A673 (cell line): ENCODE measurements at regions not wholly inside any gene's neighbourhood (a gene's known extent, or its start where the extent isn't known, plus 50 kb on each side); places are given as distances from the start of the nearest gene placed in this dataset.

Source experiments
- BruUV-seq: library from RNA; stranded (reverse); fragments of 400-500 nt; replicated peaks from 2 replicates; lab custom pipeline; 2021; lab: Mats Ljungman, UMichigan
- CTCF ChIA-PET: fragments of 300-600 bp; sonication (Branson Sonifier 250); formaldehyde crosslinking; loops from one replicate; lab custom pipeline; 2022; ENCODE audit warnings: antibody characterized with exemption; lab: Charles Lee
- POLR2A ChIA-PET: fragments of 300-600 bp; sonication (Branson Sonifier 250); formaldehyde crosslinking; loops from one replicate; lab custom pipeline; 2022; ENCODE audit warnings: antibody characterized with exemption; ENCODE audit not compliant: low non-redundant PET; lab: Charles Lee
- DNase-seq: peaks from one replicate; pipeline ENCODE4 v3.0.0-alpha.2; 2015; ENCODE audit warnings: low spot score
- H3K27ac ChIP-seq: fragments of 200-600 bp; sonication (generic); 2 replicates; pipeline ENCODE4 v1.5.1; 2016; ENCODE audit warnings: mixed run types, low read depth, mild to moderate bottlenecking, mixed read lengths, antibody characterized with exemption, low read length; ENCODE audit not compliant: poor library complexity, severe bottlenecking
- H3K27me3 ChIP-seq: fragments of 200-600 bp; sonication (generic); replicated peaks from 2 replicates; pipeline ENCODE4 v1.6.1; 2017; ENCODE audit warnings: mixed run types, low read depth, mild to moderate bottlenecking, mixed read lengths, antibody characterized with exemption, low read length; ENCODE audit not compliant: insufficient read depth, poor library complexity
- H3K36me3 ChIP-seq: fragments of 200-600 bp; sonication (generic); 2 replicates; pipeline ENCODE4 v1.6.1; 2016; ENCODE audit warnings: mixed run types, mild to moderate bottlenecking, mixed read lengths, antibody characterized with exemption, low read length; ENCODE audit not compliant: insufficient read depth, poor library complexity, severe bottlenecking
- H3K4me1 ChIP-seq: fragments of 200-600 bp; sonication (generic); 2 replicates; pipeline ENCODE4 v1.6.1; 2017; ENCODE audit warnings: mixed run types, mild to moderate bottlenecking, mixed read lengths, antibody characterized with exemption, low read length; ENCODE audit not compliant: insufficient read depth, poor library complexity, severe bottlenecking
- H3K4me3 ChIP-seq: fragments of 200-600 bp; sonication (generic); 2 replicates; pipeline ENCODE4 v1.5.1; 2016; ENCODE audit warnings: low read depth, mixed run types, mild to moderate bottlenecking, mixed read lengths, low read length; ENCODE audit not compliant: poor library complexity, severe bottlenecking
- H3K9me3 ChIP-seq: fragments of 200-600 bp; sonication (generic); 2 replicates; pipeline ENCODE4 v1.6.1; 2016; ENCODE audit warnings: mixed run types, low read depth, mild to moderate bottlenecking, mixed read lengths, antibody characterized with exemption, low read length; ENCODE audit not compliant: poor library complexity, severe bottlenecking
- EZH2 ChIP-seq: fragments of 200-600 bp; sonication (generic); IDR thresholded peaks from 2 replicates; pipeline ENCODE4 v1.6.1; 2017; ENCODE audit warnings: borderline replicate concordance, low read depth, mild to moderate bottlenecking, mixed read lengths, antibody characterized with exemption, low read length; ENCODE audit not compliant: poor library complexity, severe bottlenecking
- intact Hi-C: fragments of 100-400 bp; cut with micrococcal nuclease; formaldehyde crosslinking; loops from one replicate; pipeline ENCODE4 v1.10.0; 2022; ENCODE audit not compliant: unreplicated experiment
- TF ChIP-seq, protein P1 (sequence below): fragments of 300-800, 200-600 bp; sonication (generic); conservative IDR thresholded peaks from 2 replicates; pipeline ENCODE4 v1.5.1; 2017; ENCODE audit warnings: low read depth, mild to moderate bottlenecking, antibody characterized with exemption, low read length, moderate library complexity, mixed read lengths

DNA sequence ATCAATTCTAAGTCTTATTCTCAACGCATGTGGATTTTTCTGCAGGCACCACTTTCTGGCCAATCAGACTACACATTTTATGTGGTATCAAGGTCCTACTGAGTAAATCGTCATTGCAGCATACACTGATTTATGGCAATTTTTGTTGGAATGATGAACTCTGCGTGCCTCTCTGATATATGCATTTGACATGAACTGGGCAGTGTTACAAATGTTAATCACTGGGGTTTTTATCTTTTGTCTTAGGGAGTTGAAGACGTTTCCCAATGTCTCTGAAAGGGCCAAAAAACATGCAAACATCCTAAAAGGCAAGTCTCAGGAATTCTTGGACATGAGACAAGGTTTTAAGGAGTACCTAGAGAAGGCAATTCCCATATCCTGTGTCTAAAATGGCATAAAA is 809.5 kb upstream of the CELF2 start:
- no TSS peak for BruUV-seq
- H3K36me3 ChIP-seq = no peaks in the 10 kb centered on the region
- DNase-seq = no peak
- intact Hi-C loops = no loop called here
- POLR2A ChIA-PET = no interaction called here
- no peaks in the 10 kb centered on the region for H3K27me3 ChIP-seq
- H3K4me1 ChIP-seq = no peaks in the 10 kb centered on the region
- TF ChIP-seq EZH2 = no peak
- TF ChIP-seq, protein P1, sequence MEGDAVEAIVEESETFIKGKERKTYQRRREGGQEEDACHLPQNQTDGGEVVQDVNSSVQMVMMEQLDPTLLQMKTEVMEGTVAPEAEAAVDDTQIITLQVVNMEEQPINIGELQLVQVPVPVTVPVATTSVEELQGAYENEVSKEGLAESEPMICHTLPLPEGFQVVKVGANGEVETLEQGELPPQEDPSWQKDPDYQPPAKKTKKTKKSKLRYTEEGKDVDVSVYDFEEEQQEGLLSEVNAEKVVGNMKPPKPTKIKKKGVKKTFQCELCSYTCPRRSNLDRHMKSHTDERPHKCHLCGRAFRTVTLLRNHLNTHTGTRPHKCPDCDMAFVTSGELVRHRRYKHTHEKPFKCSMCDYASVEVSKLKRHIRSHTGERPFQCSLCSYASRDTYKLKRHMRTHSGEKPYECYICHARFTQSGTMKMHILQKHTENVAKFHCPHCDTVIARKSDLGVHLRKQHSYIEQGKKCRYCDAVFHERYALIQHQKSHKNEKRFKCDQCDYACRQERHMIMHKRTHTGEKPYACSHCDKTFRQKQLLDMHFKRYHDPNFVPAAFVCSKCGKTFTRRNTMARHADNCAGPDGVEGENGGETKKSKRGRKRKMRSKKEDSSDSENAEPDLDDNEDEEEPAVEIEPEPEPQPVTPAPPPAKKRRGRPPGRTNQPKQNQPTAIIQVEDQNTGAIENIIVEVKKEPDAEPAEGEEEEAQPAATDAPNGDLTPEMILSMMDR = no peak
- peaks cover 26% of the 10 kb centered on the region for H3K9me3 ChIP-seq
- H3K27ac ChIP-seq = no peak overlapping the region
- CTCF ChIA-PET = no interaction called here
- no peak overlapping the region for H3K4me3 ChIP-seq

DNA sequence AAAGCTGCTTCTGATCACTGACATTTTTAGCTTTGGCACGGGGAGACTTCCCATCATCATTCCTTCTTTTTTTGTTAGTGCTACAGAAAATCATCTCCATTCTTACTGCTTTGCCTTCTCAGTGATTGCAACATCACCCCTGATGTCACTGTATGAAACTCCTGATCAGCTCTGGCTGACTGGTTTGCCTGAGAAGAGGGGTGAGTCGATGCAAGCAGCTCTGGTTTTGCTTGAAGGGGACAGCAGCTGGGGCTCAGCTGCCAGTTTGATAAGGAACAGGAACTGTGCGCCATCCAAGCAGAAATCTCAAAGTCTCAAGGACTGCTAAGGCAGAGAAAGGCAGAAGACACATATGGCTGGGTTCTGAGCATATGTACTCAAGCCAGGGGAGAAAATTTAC is 808.5 kb upstream of the CELF2 start:
- no peak for DNase-seq
- POLR2A ChIA-PET = no interaction called here
- no peaks in the 10 kb centered on the region for H3K36me3 ChIP-seq
- H3K27me3 ChIP-seq = no peaks in the 10 kb centered on the region
- CTCF ChIA-PET = no interaction called here
- H3K4me1 ChIP-seq = no peaks in the 10 kb centered on the region
- TF ChIP-seq, protein P1 = no peak
- no peak for TF ChIP-seq EZH2
- intact Hi-C loops = no loop called here
- no TSS peak for BruUV-seq
- H3K27ac ChIP-seq = no peak overlapping the region
- peaks cover 17% of the 10 kb centered on the region for H3K9me3 ChIP-seq
- no peak overlapping the region for H3K4me3 ChIP-seq

DNA sequence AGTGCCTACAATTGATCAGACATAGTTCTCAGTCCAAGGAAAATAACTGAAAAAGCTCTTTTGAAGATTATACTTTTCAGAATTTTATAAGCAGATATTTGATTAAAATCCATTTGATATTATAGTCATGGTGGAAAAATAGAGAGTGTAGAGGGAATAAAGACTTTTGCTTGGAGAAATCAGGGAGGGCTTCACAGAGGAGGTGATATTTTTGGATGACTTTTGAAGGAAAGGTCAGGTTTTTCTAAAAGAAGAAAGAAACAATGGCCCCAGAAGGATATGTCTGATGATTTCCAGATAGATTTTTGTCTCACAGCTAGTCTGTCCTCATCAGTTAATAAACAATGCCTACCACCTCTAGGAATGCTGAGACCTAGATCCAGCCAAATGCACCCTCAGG is 806.3 kb upstream of the CELF2 start:
- CTCF ChIA-PET = no interaction called here
- no peak for TF ChIP-seq EZH2
- TF ChIP-seq, protein P1 = no peak
- H3K4me1 ChIP-seq = no peaks in the 10 kb centered on the region
- no peaks in the 10 kb centered on the region for H3K36me3 ChIP-seq
- intact Hi-C loops = no loop called here
- no peaks in the 10 kb centered on the region for H3K9me3 ChIP-seq
- BruUV-seq = no TSS peak
- no peak for DNase-seq
- no peak overlapping the region for H3K27ac ChIP-seq
- no peak overlapping the region for H3K4me3 ChIP-seq
- H3K27me3 ChIP-seq = no peaks in the 10 kb centered on the region
- POLR2A ChIA-PET = no interaction called here
